ENCODE measurements at regions not wholly inside any gene's neighbourhood (a gene's known extent, or its start where the extent isn't known, plus 50 kb on each side); places are given as distances from the start of the nearest gene placed in this dataset.

DNA sequence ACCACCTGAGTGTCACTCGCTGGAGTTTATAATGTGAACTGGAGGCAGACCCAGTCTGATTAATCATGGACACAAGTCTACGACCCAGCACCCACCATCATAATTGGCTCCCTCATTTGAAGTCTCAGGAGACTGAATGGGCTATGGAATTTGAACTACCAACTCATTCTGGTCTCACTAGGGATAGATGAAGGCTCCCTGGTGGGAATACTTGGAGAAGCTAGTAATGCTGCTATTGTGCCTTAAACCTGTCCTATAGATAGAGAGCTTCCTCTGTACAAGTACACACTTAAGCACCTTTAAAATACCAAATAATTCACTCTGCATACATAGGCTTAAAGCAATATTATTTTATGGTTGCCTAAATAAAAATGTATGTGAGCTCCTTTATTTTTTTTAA, 90.8 kb upstream of the SMARCAD1 start:
- H3K4me3 ChIP-seq = no peak overlapping the region
- no peaks in the 10 kb centered on the region for H4K20me1 ChIP-seq (replicated peaks; ENCODE audit: insufficient read depth)
- no peaks in the 10 kb centered on the region for H3K79me2 ChIP-seq (replicated peaks; ENCODE audit: insufficient read depth)
- H3K27me3 Mint-ChIP-seq (ENCODE audit: insufficient read depth, low read depth, poor library complexity) = no peaks in the 10 kb centered on the region
- no peaks in the 10 kb centered on the region for H3K9me3 Mint-ChIP-seq
- peak; percentile 14 for DNase-seq (ENCODE audit: low spot score)
- H3K36me3 Mint-ChIP-seq (ENCODE audit: low read depth) = no peaks in the 10 kb centered on the region
- H3K27me3 ChIP-seq (ENCODE audit: insufficient read depth) = no peaks in the 10 kb centered on the region
- no peak overlapping the region for H3K27ac ChIP-seq (ENCODE audit: low read depth)
- no peaks in the 10 kb centered on the region for H3K36me3 ChIP-seq (ENCODE audit: insufficient read depth)
- TF ChIP-seq STAT1 (IDR thresholded peaks at IDR 0.05; ENCODE audit: unreplicated experiment) = no peak
- TF ChIP-seq ZNF114 (CRISPR knock-in tag; IDR thresholded peaks at IDR 0.05) = no peak
- TF ChIP-seq, protein P1, sequence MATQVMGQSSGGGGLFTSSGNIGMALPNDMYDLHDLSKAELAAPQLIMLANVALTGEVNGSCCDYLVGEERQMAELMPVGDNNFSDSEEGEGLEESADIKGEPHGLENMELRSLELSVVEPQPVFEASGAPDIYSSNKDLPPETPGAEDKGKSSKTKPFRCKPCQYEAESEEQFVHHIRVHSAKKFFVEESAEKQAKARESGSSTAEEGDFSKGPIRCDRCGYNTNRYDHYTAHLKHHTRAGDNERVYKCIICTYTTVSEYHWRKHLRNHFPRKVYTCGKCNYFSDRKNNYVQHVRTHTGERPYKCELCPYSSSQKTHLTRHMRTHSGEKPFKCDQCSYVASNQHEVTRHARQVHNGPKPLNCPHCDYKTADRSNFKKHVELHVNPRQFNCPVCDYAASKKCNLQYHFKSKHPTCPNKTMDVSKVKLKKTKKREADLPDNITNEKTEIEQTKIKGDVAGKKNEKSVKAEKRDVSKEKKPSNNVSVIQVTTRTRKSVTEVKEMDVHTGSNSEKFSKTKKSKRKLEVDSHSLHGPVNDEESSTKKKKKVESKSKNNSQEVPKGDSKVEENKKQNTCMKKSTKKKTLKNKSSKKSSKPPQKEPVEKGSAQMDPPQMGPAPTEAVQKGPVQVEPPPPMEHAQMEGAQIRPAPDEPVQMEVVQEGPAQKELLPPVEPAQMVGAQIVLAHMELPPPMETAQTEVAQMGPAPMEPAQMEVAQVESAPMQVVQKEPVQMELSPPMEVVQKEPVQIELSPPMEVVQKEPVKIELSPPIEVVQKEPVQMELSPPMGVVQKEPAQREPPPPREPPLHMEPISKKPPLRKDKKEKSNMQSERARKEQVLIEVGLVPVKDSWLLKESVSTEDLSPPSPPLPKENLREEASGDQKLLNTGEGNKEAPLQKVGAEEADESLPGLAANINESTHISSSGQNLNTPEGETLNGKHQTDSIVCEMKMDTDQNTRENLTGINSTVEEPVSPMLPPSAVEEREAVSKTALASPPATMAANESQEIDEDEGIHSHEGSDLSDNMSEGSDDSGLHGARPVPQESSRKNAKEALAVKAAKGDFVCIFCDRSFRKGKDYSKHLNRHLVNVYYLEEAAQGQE (IDR thresholded peaks at IDR 0.05; ENCODE audit: unreplicated experiment) = no peak
- TF ChIP-seq POLR2AphosphoS5 (IDR thresholded peaks at IDR 0.05; ENCODE audit: low read depth) = no peak
- TF ChIP-seq ZNF331 (CRISPR knock-in tag; IDR thresholded peaks at IDR 0.05; ENCODE audit: low read depth) = no peak
- TF ChIP-seq CREB1 (CRISPR knock-in tag; IDR thresholded peaks at IDR 0.05; ENCODE audit: low read depth) = no peak
- TF ChIP-seq EZH2phosphoT487 (IDR thresholded peaks at IDR 0.05; ENCODE audit: unreplicated experiment) = no peak
- TF ChIP-seq, protein P2, sequence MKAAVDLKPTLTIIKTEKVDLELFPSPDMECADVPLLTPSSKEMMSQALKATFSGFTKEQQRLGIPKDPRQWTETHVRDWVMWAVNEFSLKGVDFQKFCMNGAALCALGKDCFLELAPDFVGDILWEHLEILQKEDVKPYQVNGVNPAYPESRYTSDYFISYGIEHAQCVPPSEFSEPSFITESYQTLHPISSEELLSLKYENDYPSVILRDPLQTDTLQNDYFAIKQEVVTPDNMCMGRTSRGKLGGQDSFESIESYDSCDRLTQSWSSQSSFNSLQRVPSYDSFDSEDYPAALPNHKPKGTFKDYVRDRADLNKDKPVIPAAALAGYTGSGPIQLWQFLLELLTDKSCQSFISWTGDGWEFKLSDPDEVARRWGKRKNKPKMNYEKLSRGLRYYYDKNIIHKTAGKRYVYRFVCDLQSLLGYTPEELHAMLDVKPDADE (IDR thresholded peaks at IDR 0.05) = no peak
- TF ChIP-seq, protein P3, sequence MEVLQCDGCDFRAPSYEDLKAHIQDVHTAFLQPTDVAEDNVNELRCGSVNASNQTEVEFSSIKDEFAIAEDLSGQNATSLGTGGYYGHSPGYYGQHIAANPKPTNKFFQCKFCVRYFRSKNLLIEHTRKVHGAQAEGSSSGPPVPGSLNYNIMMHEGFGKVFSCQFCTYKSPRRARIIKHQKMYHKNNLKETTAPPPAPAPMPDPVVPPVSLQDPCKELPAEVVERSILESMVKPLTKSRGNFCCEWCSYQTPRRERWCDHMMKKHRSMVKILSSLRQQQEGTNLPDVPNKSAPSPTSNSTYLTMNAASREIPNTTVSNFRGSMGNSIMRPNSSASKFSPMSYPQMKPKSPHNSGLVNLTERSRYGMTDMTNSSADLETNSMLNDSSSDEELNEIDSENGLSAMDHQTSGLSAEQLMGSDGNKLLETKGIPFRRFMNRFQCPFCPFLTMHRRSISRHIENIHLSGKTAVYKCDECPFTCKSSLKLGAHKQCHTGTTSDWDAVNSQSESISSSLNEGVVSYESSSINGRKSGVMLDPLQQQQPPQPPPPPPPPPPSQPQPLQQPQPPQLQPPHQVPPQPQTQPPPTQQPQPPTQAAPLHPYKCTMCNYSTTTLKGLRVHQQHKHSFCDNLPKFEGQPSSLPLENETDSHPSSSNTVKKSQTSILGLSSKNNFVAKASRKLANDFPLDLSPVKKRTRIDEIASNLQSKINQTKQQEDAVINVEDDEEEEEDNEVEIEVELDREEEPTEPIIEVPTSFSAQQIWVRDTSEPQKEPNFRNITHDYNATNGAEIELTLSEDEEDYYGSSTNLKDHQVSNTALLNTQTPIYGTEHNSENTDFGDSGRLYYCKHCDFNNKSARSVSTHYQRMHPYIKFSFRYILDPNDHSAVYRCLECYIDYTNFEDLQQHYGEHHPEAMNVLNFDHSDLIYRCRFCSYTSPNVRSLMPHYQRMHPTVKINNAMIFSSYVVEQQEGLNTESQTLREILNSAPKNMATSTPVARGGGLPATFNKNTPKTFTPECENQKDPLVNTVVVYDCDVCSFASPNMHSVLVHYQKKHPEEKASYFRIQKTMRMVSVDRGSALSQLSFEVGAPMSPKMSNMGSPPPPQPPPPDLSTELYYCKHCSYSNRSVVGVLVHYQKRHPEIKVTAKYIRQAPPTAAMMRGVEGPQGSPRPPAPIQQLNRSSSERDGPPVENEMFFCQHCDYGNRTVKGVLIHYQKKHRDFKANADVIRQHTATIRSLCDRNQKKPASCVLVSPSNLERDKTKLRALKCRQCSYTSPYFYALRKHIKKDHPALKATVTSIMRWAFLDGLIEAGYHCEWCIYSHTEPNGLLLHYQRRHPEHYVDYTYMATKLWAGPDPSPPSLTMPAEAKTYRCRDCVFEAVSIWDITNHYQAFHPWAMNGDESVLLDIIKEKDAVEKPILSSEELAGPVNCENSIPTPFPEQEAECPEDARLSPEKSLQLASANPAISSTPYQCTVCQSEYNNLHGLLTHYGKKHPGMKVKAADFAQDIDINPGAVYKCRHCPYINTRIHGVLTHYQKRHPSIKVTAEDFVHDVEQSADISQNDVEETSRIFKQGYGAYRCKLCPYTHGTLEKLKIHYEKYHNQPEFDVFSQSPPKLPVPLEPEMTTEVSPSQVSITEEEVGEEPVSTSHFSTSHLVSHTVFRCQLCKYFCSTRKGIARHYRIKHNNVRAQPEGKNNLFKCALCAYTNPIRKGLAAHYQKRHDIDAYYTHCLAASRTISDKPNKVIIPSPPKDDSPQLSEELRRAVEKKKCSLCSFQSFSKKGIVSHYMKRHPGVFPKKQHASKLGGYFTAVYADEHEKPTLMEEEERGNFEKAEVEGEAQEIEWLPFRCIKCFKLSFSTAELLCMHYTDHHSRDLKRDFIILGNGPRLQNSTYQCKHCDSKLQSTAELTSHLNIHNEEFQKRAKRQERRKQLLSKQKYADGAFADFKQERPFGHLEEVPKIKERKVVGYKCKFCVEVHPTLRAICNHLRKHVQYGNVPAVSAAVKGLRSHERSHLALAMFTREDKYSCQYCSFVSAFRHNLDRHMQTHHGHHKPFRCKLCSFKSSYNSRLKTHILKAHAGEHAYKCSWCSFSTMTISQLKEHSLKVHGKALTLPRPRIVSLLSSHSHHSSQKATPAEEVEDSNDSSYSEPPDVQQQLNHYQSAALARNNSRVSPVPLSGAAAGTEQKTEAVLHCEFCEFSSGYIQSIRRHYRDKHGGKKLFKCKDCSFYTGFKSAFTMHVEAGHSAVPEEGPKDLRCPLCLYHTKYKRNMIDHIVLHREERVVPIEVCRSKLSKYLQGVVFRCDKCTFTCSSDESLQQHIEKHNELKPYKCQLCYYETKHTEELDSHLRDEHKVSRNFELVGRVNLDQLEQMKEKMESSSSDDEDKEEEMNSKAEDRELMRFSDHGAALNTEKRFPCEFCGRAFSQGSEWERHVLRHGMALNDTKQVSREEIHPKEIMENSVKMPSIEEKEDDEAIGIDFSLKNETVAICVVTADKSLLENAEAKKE (CRISPR knock-in tag; IDR thresholded peaks at IDR 0.05) = no peak
- TF ChIP-seq EZH2 (IDR thresholded peaks at IDR 0.05; ENCODE audit: low read depth, unreplicated experiment) = no peak
- TF ChIP-seq, protein P4, sequence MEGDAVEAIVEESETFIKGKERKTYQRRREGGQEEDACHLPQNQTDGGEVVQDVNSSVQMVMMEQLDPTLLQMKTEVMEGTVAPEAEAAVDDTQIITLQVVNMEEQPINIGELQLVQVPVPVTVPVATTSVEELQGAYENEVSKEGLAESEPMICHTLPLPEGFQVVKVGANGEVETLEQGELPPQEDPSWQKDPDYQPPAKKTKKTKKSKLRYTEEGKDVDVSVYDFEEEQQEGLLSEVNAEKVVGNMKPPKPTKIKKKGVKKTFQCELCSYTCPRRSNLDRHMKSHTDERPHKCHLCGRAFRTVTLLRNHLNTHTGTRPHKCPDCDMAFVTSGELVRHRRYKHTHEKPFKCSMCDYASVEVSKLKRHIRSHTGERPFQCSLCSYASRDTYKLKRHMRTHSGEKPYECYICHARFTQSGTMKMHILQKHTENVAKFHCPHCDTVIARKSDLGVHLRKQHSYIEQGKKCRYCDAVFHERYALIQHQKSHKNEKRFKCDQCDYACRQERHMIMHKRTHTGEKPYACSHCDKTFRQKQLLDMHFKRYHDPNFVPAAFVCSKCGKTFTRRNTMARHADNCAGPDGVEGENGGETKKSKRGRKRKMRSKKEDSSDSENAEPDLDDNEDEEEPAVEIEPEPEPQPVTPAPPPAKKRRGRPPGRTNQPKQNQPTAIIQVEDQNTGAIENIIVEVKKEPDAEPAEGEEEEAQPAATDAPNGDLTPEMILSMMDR (conservative IDR thresholded peaks at IDR 0.05; ENCODE audit: low read depth in 2 of 2) = no peak
- TF ChIP-seq JUNB (IDR thresholded peaks at IDR 0.05; ENCODE audit: unreplicated experiment) = no peak
- no peak for TF ChIP-seq NANOG (IDR thresholded peaks at IDR 0.05; ENCODE audit: borderline replicate concordance)
- H3F3A ChIP-seq (replicated peaks; ENCODE audit: low read depth) = no peaks in the 10 kb centered on the region
- no peak overlapping the region for H2AFZ ChIP-seq
- H3K4me3 Mint-ChIP-seq = no peak overlapping the region
- peaks cover 5% of the 10 kb centered on the region for H3K4me1 Mint-ChIP-seq
- peak; percentile 58 for ATAC-seq
- peaks cover 6% of the 10 kb centered on the region; the same call in 1 of the 2 replicates for H3K4me1 ChIP-seq (ENCODE audit: insufficient read depth)
- H3K27ac Mint-ChIP-seq = no peak overlapping the region
- no peaks in the 10 kb centered on the region for H3K9me2 ChIP-seq (ENCODE audit: insufficient read depth)
- H3K4me2 ChIP-seq = no peak overlapping the region

All from GM23338 (cell line).